Suprapubic skin (tissue), 4 donors: ENCODE measurements at regions not wholly inside any gene's neighbourhood (a gene's known extent, or its start where the extent isn't known, plus 50 kb on each side); places are given as distances from the start of the nearest gene placed in this dataset.

Experiments
- CTCF ChIP-seq, 2 donors: fragments of 200-600 bp in 1 of 2; fragments of 450-650 bp in 1 of 2; sonication (generic) in 1 of 2; IDR thresholded peaks; one replicate each; pipeline ENCODE4 v1.5.1; 2016 to 2019; ENCODE audit warnings: antibody characterized with exemption in 2 of 2, mild to moderate bottlenecking in 1 of 2, moderate library complexity in 1 of 2
- EP300 ChIP-seq: sonication (generic); formaldehyde crosslinking; IDR thresholded peaks from one replicate; pipeline ENCODE4 v1.6.1; 2017; ENCODE audit warnings: antibody characterized with exemption
- POLR2A ChIP-seq, 2 donors: fragments of 450-650 bp; IDR thresholded peaks; one replicate each; pipeline ENCODE4 v1.6.1; 2017; ENCODE audit warnings: antibody characterized with exemption in 2 of 2, mild to moderate bottlenecking in 2 of 2, moderate library complexity in 2 of 2
- POLR2AphosphoS5 ChIP-seq, 3 donors: sonication (generic); formaldehyde crosslinking; IDR thresholded peaks; one replicate each; pipeline ENCODE4 v1.6.1; 2017; ENCODE audit warnings: antibody characterized with exemption in 3 of 3

DNA sequence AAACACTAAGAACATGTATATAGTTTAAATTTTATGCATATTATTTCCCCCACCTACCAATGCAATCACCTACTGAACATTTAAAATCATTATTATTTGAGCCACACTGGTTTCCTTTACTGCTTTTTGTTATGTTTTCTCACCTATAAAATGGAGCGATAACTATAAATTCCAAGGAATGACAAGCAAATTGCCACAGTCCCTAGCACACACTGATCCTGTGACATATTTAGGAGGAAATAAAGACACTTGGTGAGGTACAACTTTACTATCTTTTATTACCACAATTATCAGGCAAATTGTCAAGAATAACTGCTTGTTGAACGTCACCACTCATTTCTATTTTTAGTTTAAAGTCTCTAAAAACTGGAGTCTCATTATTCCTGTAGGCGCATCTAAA is 1693.6 kb downstream of the EFNA5 start:
- TF ChIP-seq CTCF (IDR thresholded peaks at IDR 0.05) = no peak
- no peak for TF ChIP-seq POLR2A (IDR thresholded peaks at IDR 0.05)
- no peak for TF ChIP-seq EP300
- TF ChIP-seq POLR2AphosphoS5 (IDR thresholded peaks at IDR 0.05) = no peak
